ENCODE measurements at regions not wholly inside any gene's neighbourhood (a gene's known extent, or its start where the extent isn't known, plus 50 kb on each side); places are given as distances from the start of the nearest gene placed in this dataset.

- TF ChIP-seq CTCF (IDR thresholded peaks at IDR 0.05) (no peak), POLR2A (IDR thresholded peaks at IDR 0.05) (no peak), POLR2AphosphoS5 (IDR thresholded peaks at IDR 0.05) (no peak), EP300 (IDR thresholded peaks at IDR 0.05; ENCODE audit: low read depth) (no peak)
These were observed 75.7 kb downstream of the MED10 start for GRCh38 chr5:6302684-6303083.

Measured in transverse colon (tissue), 4 donors.